Brain microvascular endothelial cell (primary cell): ENCODE measurements at regions not wholly inside any gene's neighbourhood (a gene's known extent, or its start where the extent isn't known, plus 50 kb on each side); places are given as distances from the start of the nearest gene placed in this dataset.

Experiments
- DNase-seq: peaks from one replicate; pipeline ENCODE4 v3.0.0-alpha.2; 2020
- H3K27ac ChIP-seq: fragments of 250-450 bp; sonication (Bioruptor Pico); 2 replicates; pipeline ENCODE4 v1.5.1; 2020; ENCODE audit warnings: mild to moderate bottlenecking, moderate library complexity
- H3K27me3 ChIP-seq: fragments of 250-450 bp; sonication (Bioruptor Pico); replicated peaks from 2 replicates; pipeline ENCODE4 v1.5.1; 2020; ENCODE audit warnings: mild to moderate bottlenecking
- H3K36me3 ChIP-seq: fragments of 250-450 bp; sonication (Bioruptor Pico); replicated peaks from 2 replicates; pipeline ENCODE4 v1.5.1; 2020; ENCODE audit warnings: mild to moderate bottlenecking
- H3K4me3 ChIP-seq: 2 replicates; pipeline ENCODE4 v1.5.1; 2011; ENCODE audit warnings: low read depth, mild to moderate bottlenecking, control low read depth, low read length, moderate library complexity
- CTCF ChIP-seq: IDR thresholded peaks from 2 replicates; pipeline ENCODE4 v1.5.1; 2011; ENCODE audit warnings: low read depth, mild to moderate bottlenecking, moderate library complexity, low read length, control low read depth, inconsistent platforms; ENCODE audit errors: missing control alignments
- in situ Hi-C: cut with HindIII; loops from 2 replicates; pipeline ENCODE4 v1.10.0; 2017; ENCODE audit warnings: low sequenced_read_pairs, low pct_ligation_motif_present

DNA sequence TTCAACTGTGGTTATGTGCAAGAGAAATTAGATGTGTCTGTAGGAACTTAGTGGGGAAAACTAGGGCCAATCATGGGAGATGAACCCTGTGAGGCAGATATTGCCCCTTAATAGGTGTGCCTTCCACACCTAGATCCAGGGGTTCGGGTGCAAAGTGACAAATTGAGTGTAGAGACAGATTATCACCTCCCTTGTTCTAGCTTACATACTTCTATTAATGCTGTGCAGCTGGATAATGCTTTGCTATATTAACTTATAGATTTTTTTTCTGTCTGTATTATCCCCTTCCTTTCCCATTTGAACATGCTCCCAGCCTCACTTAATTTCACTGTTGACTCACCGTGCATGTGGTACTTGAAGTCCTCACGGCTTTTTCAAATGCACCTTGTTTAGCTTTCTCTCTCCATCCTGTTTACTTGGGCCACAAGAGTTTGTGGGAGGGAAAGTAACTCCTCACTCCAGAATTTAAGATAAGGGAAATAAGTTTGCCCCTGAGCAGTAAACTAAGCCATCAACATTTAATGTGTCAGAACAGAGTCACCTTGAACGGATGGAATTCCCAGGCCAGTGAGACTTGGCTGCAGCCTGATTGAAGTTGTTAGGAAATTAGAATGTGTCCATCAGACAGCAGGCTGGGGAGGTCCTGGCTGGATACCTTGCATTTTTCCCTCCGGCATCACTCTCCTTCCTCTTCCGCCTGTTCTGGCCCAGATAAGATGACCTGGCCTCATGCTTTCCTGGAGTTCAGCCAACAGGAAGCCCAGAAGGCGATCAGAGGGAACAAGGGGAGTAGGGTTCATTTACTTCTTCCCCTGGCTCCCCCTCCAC lies 478.4 kb downstream of the BCOR start:
- in situ Hi-C loops = no loop called here
- Histone ChIP-seq H3K27me3 (peaks cover under 1% of the 10 kb centered on the region), H3K36me3 (no peaks in the 10 kb centered on the region), H3K27ac (no peak overlapping the region), H3K4me3 (no peak overlapping the region)
- no peak for TF ChIP-seq CTCF
- no peak for DNase-seq

DNA sequence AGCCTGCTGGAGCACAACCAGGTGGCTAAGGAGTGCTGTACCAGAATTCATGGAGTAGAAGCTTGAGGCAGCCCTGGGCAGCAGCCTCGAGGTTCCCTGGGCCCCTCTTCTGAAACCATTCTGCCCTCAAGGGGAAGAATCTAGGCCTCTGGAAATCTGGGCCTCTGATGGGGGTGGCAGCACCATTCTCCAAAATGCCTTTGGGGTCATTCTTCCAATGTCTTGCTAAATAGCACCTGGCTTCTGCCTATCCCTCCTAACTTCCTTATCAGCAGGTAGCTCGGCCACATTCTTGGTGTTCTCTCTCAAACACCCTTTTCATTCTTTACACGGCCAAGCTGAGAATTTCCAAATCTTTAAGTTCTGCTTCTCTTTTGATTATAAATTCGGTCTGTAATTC lies 473.6 kb downstream of the BCOR start:
- TF ChIP-seq CTCF = no peak
- no peaks in the 10 kb centered on the region for H3K36me3 ChIP-seq
- no peak overlapping the region for H3K27ac ChIP-seq
- no peak for DNase-seq
- H3K4me3 ChIP-seq = no peak overlapping the region
- in situ Hi-C loops = no loop called here
- H3K27me3 ChIP-seq = no peaks in the 10 kb centered on the region

GRCh38 chrX:39625810-39626209 lies 471.9 kb downstream of the BCOR start:
- H3K36me3 ChIP-seq = no peaks in the 10 kb centered on the region
- H3K27me3 ChIP-seq = no peaks in the 10 kb centered on the region
- no peak for TF ChIP-seq CTCF
- no peak overlapping the region for H3K4me3 ChIP-seq
- H3K27ac ChIP-seq = no peak overlapping the region
- in situ Hi-C loops = no loop called here
- no peak for DNase-seq

DNA sequence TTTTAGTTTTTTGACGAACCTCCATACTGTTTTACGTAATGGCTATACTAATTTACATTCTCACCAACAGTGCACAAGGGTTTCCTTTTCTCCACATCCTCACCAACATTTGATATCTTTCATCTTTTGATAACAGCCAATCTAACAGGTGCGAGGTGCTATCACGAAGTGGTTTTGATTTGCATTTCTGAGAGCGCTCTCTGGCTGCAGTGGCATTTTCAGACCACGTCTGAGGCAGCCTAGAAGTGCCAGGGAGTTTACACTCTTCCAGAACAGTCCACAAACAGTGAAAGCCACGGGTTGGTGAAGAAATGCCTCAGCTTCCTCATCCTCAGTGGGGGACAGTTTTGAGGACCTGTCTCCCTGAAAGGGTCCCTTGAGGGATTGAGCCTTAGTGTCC lies 471.0 kb downstream of the BCOR start:
- Histone ChIP-seq H3K36me3 (no peaks in the 10 kb centered on the region), H3K27me3 (no peaks in the 10 kb centered on the region), H3K27ac (no peak overlapping the region), H3K4me3 (no peak overlapping the region)
- no peak for DNase-seq
- in situ Hi-C loops = no loop called here
- no peak for TF ChIP-seq CTCF

- no peak for DNase-seq
- no peak for TF ChIP-seq CTCF
- no peaks in the 10 kb centered on the region for H3K36me3 ChIP-seq
- no peak overlapping the region for H3K4me3 ChIP-seq
- in situ Hi-C loops = no loop called here
- H3K27ac ChIP-seq = no peak overlapping the region
- no peaks in the 10 kb centered on the region for H3K27me3 ChIP-seq
These were observed 470.5 kb downstream of the BCOR start for GRCh38 chrX:39627257-39627656.

DNA sequence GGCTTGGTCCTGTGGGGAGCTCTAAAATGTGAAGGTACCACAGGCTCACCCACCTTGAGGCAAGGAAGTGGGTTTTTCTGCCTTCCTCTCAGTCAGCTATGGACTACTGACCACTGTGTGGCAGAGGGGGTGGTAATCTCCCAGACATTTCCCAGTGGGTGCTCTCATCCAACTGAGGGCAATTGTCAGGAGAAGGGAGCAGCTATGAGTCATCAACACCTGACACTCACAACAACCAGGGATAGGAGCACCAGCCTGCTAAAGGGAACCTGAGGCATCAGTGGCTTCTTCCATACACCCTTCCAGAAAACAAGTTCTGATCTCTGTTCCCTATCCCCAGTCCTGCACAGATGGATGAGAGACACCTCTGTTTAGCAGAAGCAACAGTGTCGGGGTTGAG lies 468.8 kb downstream of the BCOR start:
- no peak overlapping the region for H3K4me3 ChIP-seq
- no peaks in the 10 kb centered on the region for H3K36me3 ChIP-seq
- no peaks in the 10 kb centered on the region for H3K27me3 ChIP-seq
- in situ Hi-C loops = no loop called here
- no peak for DNase-seq
- no peak for TF ChIP-seq CTCF
- no peak overlapping the region for H3K27ac ChIP-seq
